ENCODE measurements at regions not wholly inside any gene's neighbourhood (a gene's known extent, or its start where the extent isn't known, plus 50 kb on each side); places are given as distances from the start of the nearest gene placed in this dataset.

DNA sequence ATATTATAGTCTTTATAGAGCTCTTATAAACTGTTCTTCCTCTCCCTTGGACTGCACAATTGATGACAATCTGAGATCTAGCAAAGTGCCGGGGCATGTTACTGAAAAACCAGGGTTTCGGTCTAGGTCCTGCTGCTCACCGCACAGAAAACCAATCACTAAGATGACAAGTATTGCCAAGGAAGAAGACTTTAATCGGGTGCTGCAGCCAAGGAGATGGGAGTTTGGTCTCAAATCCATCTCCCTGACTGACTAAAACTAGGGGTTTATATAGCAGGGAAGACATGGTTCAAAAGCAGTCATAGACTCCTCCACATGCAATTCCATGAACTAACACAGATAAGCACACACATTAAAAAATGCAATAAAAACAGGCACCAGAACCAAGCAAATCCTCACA, 390.6 kb downstream of the NFIB start:
- peak; percentile 30 for TF ChIP-seq SETDB1 (IDR thresholded peaks at IDR 0.05; ENCODE audit: insufficient read length, low read length)
- TF ChIP-seq, protein P1, sequence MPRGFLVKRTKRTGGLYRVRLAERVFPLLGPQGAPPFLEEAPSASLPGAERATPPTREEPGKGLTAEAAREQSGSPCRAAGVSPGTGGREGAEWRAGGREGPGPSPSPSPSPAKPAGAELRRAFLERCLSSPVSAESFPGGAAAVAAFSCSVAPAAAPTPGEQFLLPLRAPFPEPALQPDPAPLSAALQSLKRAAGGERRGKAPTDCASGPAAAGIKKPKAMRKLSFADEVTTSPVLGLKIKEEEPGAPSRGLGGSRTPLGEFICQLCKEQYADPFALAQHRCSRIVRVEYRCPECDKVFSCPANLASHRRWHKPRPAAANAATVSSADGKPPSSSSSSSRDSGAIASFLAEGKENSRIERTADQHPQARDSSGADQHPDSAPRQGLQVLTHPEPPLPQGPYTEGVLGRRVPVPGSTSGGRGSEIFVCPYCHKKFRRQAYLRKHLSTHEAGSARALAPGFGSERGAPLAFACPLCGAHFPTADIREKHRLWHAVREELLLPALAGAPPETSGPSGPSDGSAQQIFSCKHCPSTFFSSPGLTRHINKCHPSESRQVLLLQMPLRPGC (tag by site-specific recombination; IDR thresholded peaks at IDR 0.05), result no peak
- TF ChIP-seq ZNF629 (tag by site-specific recombination; IDR thresholded peaks at IDR 0.05), result no peak
- no peak for TF ChIP-seq ZNF658 (tag by site-specific recombination; IDR thresholded peaks at IDR 0.05)
- no peak for TF ChIP-seq OVOL3 (tag by site-specific recombination; IDR thresholded peaks at IDR 0.05)

DNA sequence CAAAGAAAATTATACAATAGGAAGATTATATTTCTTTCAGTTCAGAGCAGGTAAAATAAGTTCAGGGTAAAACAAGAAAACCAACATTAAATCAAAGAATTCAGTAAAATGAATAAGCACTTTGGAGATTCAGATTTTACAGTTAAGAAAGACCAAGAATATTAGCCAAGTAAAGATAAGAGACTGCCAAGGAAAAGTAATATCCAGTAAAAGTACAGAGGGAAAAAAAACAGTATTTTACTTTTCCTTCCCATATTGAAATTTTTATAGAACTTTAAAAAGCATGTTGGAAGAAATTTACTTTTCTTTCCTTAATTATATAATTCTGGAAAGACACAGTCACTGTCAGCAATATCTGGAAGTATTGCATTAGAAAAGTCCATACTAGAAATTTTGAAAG, 393.4 kb downstream of the NFIB start:
- H3K27ac ChIP-seq (ENCODE audit: extremely low read depth, low read depth, low read length), result no peak overlapping the region
- ChIA-PET CTCF (interaction anchor here (0.5 to 0.8 kb wide), 2 partner anchors 10 to 149 kb away, joined by 3 read pairs; no protein-coding TSS in a partner anchor), POLR2A (no interaction called here)
- no peak for TF ChIP-seq ZNF423 (tag by site-specific recombination; IDR thresholded peaks at IDR 0.05)
- no peak for TF ChIP-seq YY2 (tag by site-specific recombination; IDR thresholded peaks at IDR 0.05)
- no peak for TF ChIP-seq ZNF544 (tag by site-specific recombination; IDR thresholded peaks at IDR 0.05)
- no peak for TF ChIP-seq ZNF792 (tag by site-specific recombination; IDR thresholded peaks at IDR 0.05)
- no peak for TF ChIP-seq ZBTB44 (tag by site-specific recombination; IDR thresholded peaks at IDR 0.05)
- TF ChIP-seq ZNF266 (tag by site-specific recombination; IDR thresholded peaks at IDR 0.05; ENCODE audit: low read depth), result no peak
- TF ChIP-seq ZNF274 (IDR thresholded peaks at IDR 0.05; ENCODE audit: low read length), result no peak
- no peak for TF ChIP-seq ZNF274 (tag by site-specific recombination; IDR thresholded peaks at IDR 0.05; ENCODE audit: borderline replicate concordance)
- TF ChIP-seq, protein P2, sequence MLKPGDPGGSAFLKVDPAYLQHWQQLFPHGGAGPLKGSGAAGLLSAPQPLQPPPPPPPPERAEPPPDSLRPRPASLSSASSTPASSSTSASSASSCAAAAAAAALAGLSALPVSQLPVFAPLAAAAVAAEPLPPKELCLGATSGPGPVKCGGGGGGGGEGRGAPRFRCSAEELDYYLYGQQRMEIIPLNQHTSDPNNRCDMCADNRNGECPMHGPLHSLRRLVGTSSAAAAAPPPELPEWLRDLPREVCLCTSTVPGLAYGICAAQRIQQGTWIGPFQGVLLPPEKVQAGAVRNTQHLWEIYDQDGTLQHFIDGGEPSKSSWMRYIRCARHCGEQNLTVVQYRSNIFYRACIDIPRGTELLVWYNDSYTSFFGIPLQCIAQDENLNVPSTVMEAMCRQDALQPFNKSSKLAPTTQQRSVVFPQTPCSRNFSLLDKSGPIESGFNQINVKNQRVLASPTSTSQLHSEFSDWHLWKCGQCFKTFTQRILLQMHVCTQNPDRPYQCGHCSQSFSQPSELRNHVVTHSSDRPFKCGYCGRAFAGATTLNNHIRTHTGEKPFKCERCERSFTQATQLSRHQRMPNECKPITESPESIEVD (tag by site-specific recombination; IDR thresholded peaks at IDR 0.05), result no peak
- no peak for TF ChIP-seq ZNF2 (tag by site-specific recombination; IDR thresholded peaks at IDR 0.05)
- TF ChIP-seq ZNF10 (tag by site-specific recombination; IDR thresholded peaks at IDR 0.05), result no peak
- no peak for TF ChIP-seq ZNF394 (tag by site-specific recombination; IDR thresholded peaks at IDR 0.05; ENCODE audit: borderline replicate concordance)
- no peak for TF ChIP-seq ZNF114 (tag by site-specific recombination; IDR thresholded peaks at IDR 0.05)
- no peak for TF ChIP-seq ZNF626 (tag by site-specific recombination; IDR thresholded peaks at IDR 0.05)
- no peak for TF ChIP-seq ZNF558 (tag by site-specific recombination; IDR thresholded peaks at IDR 0.05)
- TF ChIP-seq ZNF324 (tag by site-specific recombination; IDR thresholded peaks at IDR 0.05), result no peak
- TF ChIP-seq IKZF3 (tag by site-specific recombination; IDR thresholded peaks at IDR 0.05), result no peak
- no peak for TF ChIP-seq ZBTB21 (tag by site-specific recombination; IDR thresholded peaks at IDR 0.05)
- no peak overlapping the region for H3K4me3 ChIP-seq (ENCODE audit: low read depth, low read length)
- no peaks in the 10 kb centered on the region for H3K4me1 ChIP-seq (ENCODE audit: control insufficient read depth, insufficient read depth, low read length)
- H3K9me3 ChIP-seq (ENCODE audit: control insufficient read depth, insufficient read depth, low read depth, low read length), result no peaks in the 10 kb centered on the region
- no peaks in the 10 kb centered on the region for H3K36me3 ChIP-seq (ENCODE audit: control insufficient read depth in 2 of 2, insufficient read depth in 1 of 2, low read length in 2 of 2)

More for the DNA sequence above, 390.6 kb downstream of the NFIB start:
- ChIA-PET POLR2A (no interaction called here), CTCF (no interaction called here)
- no peak overlapping the region for H3K4me3 ChIP-seq (ENCODE audit: low read depth, low read length)
- H3K9me3 ChIP-seq (ENCODE audit: control insufficient read depth, insufficient read depth, low read depth, low read length), result no peaks in the 10 kb centered on the region
- H3K36me3 ChIP-seq (ENCODE audit: control insufficient read depth in 2 of 2, insufficient read depth in 1 of 2, low read length in 2 of 2), result no peaks in the 10 kb centered on the region
- H3K27ac ChIP-seq (ENCODE audit: extremely low read depth, low read depth, low read length), result no peak overlapping the region
- H3K4me1 ChIP-seq (ENCODE audit: control insufficient read depth, insufficient read depth, low read length), result no peaks in the 10 kb centered on the region

All from HEK293 (cell line).